ENCODE measurements at regions not wholly inside any gene's neighbourhood (a gene's known extent, or its start where the extent isn't known, plus 50 kb on each side); places are given as distances from the start of the nearest gene placed in this dataset.

- no peak for DNase-seq (ENCODE audit: low spot score)
- TF ChIP-seq CTCF (IDR thresholded peaks at IDR 0.05; ENCODE audit: extremely low read depth, missing control alignments) = no peak
Measured at GRCh38 chr3:18888819-18889218, 259.5 kb upstream of the KCNH8 start.

GRCh38 chr3:18888370-18888769 lies 259.9 kb upstream of the KCNH8 start:
- no peak for DNase-seq (ENCODE audit: low spot score)
- no peak for TF ChIP-seq CTCF (IDR thresholded peaks at IDR 0.05; ENCODE audit: extremely low read depth, missing control alignments)

GRCh38 chr3:18886331-18886730 lies 262.0 kb upstream of the KCNH8 start:
- no peak for DNase-seq (ENCODE audit: low spot score)
- TF ChIP-seq CTCF (IDR thresholded peaks at IDR 0.05; ENCODE audit: extremely low read depth, missing control alignments) = no peak

- TF ChIP-seq CTCF (IDR thresholded peaks at IDR 0.05; ENCODE audit: extremely low read depth, missing control alignments) = no peak
- no peak for DNase-seq (ENCODE audit: low spot score)
Measured at GRCh38 chr3:18885612-18886011, 262.7 kb upstream of the KCNH8 start.

- no peak for DNase-seq (ENCODE audit: low spot score)
- TF ChIP-seq CTCF (IDR thresholded peaks at IDR 0.05; ENCODE audit: extremely low read depth, missing control alignments) = no peak
Measured at GRCh38 chr3:18883571-18883970, 264.7 kb upstream of the KCNH8 start.

GRCh38 chr3:18880691-18881090 lies 267.6 kb upstream of the KCNH8 start:
- DNase-seq (ENCODE audit: low spot score) = no peak
- TF ChIP-seq CTCF (IDR thresholded peaks at IDR 0.05; ENCODE audit: extremely low read depth, missing control alignments) = no peak

- no peak for DNase-seq (ENCODE audit: low spot score)
- no peak for TF ChIP-seq CTCF (IDR thresholded peaks at IDR 0.05; ENCODE audit: extremely low read depth, missing control alignments)
Measured at GRCh38 chr3:18872466-18872865, 275.8 kb upstream of the KCNH8 start.
